DMS 273 (cell line): ENCODE measurements at regions not wholly inside any gene's neighbourhood (a gene's known extent, or its start where the extent isn't known, plus 50 kb on each side); places are given as distances from the start of the nearest gene placed in this dataset.
"Not testable (repeated sequence)": the region's sequence is repeated elsewhere in the genome, so short reads cannot be mapped to it uniquely, and the experiment has no call there.

ENCODE experiments used
- DNase-seq: peaks from one replicate; lab custom pipeline; 2025; ENCODE audit not compliant: unreplicated experiment; lab: John Stamatoyannopoulos, UW

- no peak for DNase-seq
Measured at GRCh38 chr12:5307065-5307464, 124.8 kb upstream of the NTF3 start.

GRCh38 chr12:5308216-5308615 lies 123.7 kb upstream of the NTF3 start:
- no peak for DNase-seq

GRCh38 chr12:5308996-5309395 lies 122.9 kb upstream of the NTF3 start:
- DNase-seq: no peak

- no peak for DNase-seq
Measured at GRCh38 chr12:5309654-5310053, 122.3 kb upstream of the NTF3 start.

- DNase-seq: no peak
Measured at GRCh38 chr12:5310151-5310550, 121.8 kb upstream of the NTF3 start.

- no peak for DNase-seq
Measured at GRCh38 chr12:5317556-5317955, 114.4 kb upstream of the NTF3 start.

- no peak for DNase-seq
Measured at GRCh38 chr12:5318874-5319273, 113.0 kb upstream of the NTF3 start.

GRCh38 chr12:5328669-5329517 lies 103.0 kb upstream of the NTF3 start:
- no peak for DNase-seq

- DNase-seq: no peak
Measured at GRCh38 chr12:5332551-5332950, 99.4 kb upstream of the NTF3 start.

GRCh38 chr12:5333096-5333495 lies 98.8 kb upstream of the NTF3 start:
- no peak for DNase-seq

GRCh38 chr12:5335069-5335468 lies 96.8 kb upstream of the NTF3 start:
- no peak for DNase-seq

- DNase-seq: not testable (repeated sequence)
Measured at GRCh38 chr12:5341086-5341485, 90.8 kb upstream of the NTF3 start.

- no peak for DNase-seq
Measured at GRCh38 chr12:5343711-5344110, 88.2 kb upstream of the NTF3 start.

- no peak for DNase-seq
Measured at GRCh38 chr12:5344131-5344530, 87.8 kb upstream of the NTF3 start.

- no peak for DNase-seq
Measured at GRCh38 chr12:5345534-5345933, 86.4 kb upstream of the NTF3 start.

- DNase-seq: no peak
Measured at GRCh38 chr12:5348057-5348456, 83.9 kb upstream of the NTF3 start.

- no peak for DNase-seq
Measured at GRCh38 chr12:5348491-5348890, 83.4 kb upstream of the NTF3 start.

GRCh38 chr12:5364036-5364770 lies 67.7 kb upstream of the NTF3 start:
- no peak for DNase-seq

- no peak for DNase-seq
Measured at GRCh38 chr12:5369298-5369697, 62.6 kb upstream of the NTF3 start.

GRCh38 chr12:5371631-5372030 lies 60.3 kb upstream of the NTF3 start:
- DNase-seq: no peak

GRCh38 chr12:5374713-5375112 lies 57.2 kb upstream of the NTF3 start:
- no peak for DNase-seq

GRCh38 chr12:5375547-5376295 lies 56.2 kb upstream of the NTF3 start:
- DNase-seq: no peak
